ENCODE measurements at regions not wholly inside any gene's neighbourhood (a gene's known extent, or its start where the extent isn't known, plus 50 kb on each side); places are given as distances from the start of the nearest gene placed in this dataset.

DNA sequence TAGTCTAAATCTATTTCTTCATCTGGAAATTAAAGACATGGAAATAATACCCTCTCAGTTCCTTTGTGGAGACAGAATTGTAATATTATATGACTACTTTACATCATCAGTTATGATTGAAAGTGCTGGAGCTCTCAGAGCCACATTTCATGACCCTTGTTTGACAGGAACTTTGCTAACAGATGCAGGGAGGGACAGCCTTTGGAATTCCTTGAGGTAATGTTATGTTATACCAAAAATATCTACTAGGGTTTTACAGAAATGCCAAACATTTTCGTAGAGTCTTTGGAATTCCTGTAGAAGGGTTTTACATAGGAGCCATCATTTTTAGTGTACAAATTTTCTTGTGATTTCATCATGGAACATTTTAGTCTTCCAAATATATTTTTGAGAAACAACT is 57.4 kb upstream of the ADAMTS5 start:
- ATAC-seq (no peak), DNase-seq (ENCODE audit: low spot score in 2 of 2) (no peak)
- Mint-ChIP-seq H3K36me3 (no peaks in the 10 kb centered on the region), H3K27ac (no peak overlapping the region), H3K4me3 (no peak overlapping the region), H3K9me3 (peaks cover 5% of the 10 kb centered on the region), H3K4me1 (no peaks in the 10 kb centered on the region)

DNA sequence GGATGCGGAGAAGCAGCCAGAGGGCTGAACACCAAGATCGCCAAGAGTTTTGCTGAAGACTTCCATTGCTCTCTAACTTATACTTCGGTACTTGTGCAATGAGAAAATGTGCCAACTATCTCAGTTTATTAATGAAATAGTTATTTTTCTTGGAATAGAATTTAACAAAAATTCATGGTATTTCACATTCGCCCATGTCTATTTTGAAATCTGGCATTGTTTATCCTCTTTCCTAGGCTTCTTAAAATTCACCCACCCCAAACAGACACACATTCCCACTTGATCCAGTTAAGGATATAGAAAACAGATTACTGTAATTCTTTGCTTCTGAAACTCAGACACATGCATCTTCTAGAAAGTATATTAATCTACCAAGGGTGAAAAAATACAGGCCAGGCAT is 56.3 kb upstream of the ADAMTS5 start:
- no peaks in the 10 kb centered on the region for H3K36me3 Mint-ChIP-seq
- ATAC-seq (no peak), DNase-seq (ENCODE audit: low spot score in 2 of 2) (no peak)
- H3K4me1 Mint-ChIP-seq, result no peaks in the 10 kb centered on the region
- H3K27ac Mint-ChIP-seq, result no peak overlapping the region
- H3K9me3 Mint-ChIP-seq, result peaks cover 5% of the 10 kb centered on the region
- no peak overlapping the region for H3K4me3 Mint-ChIP-seq

DNA sequence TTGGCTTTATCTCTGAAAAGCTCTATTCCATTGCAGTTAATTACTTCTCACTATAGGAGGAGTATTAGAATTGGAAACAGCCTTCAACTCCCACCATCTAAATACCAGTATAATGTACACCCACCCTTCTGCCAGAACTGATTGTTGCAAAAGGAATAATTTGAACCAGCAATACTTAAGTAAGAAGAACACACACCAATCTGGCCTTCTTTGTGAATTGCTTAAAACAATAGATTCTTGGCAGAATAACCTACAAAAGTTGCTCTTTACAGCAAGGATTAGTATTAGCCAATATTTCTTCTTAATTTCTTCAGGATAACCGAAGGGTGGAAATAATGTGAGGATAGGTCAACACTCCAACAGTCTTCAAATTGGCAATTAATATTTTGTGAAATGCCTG is 54.9 kb upstream of the ADAMTS5 start:
- H3K4me1 Mint-ChIP-seq, result no peaks in the 10 kb centered on the region
- no peaks in the 10 kb centered on the region for H3K36me3 Mint-ChIP-seq
- no peak overlapping the region for H3K4me3 Mint-ChIP-seq
- peaks cover 13% of the 10 kb centered on the region for H3K9me3 Mint-ChIP-seq
- no peak overlapping the region for H3K27ac Mint-ChIP-seq
- no peak for DNase-seq (ENCODE audit: low spot score in 2 of 2)
- ATAC-seq, result no peak

DNA sequence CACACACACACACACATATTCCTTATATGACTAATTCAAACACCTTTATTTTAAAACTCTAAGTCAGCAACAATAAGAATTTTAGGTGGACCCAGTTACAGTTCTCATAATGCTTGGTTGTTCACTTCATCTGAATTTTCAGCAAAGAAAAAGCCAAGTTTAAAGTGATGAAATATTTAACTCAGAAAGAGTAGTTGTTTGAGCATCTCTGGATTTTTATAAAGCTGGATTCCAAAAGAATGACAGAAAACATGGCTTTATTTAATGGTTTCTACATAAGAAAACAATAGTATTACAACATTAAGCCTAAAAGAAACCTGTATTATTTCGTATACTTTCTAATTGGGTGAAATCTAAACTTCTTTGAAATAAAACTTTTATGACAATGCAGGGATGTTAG is 54.2 kb upstream of the ADAMTS5 start:
- H3K27ac Mint-ChIP-seq, result no peak overlapping the region
- H3K9me3 Mint-ChIP-seq, result peaks cover 13% of the 10 kb centered on the region
- H3K4me3 Mint-ChIP-seq, result no peak overlapping the region
- no peak for ATAC-seq
- H3K36me3 Mint-ChIP-seq, result no peaks in the 10 kb centered on the region
- no peak for DNase-seq (ENCODE audit: low spot score in 2 of 2)
- H3K4me1 Mint-ChIP-seq, result no peaks in the 10 kb centered on the region

DNA sequence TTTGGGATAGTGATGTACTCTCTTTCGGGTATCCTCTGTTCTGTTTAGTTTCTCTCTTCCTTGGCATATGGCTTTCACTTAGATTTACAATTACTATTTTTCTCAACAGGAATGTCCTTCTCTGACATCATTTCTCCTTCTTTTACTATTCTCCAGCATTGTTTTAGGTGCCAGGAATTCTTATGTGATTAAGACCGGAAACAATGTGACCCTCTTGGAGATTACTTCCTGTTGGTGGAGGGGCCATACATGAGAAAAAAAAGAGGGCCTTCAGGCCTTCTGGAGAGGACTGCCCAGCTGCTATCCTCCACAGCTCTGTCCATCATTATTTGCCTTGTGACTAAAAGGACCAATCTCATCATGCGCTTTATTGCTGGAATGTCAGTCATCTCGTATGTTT is 50.4 kb upstream of the ADAMTS5 start:
- Mint-ChIP-seq H3K36me3 (no peaks in the 10 kb centered on the region), H3K4me1 (no peaks in the 10 kb centered on the region), H3K4me3 (no peak overlapping the region), H3K9me3 (peaks cover 17% of the 10 kb centered on the region), H3K27ac (no peak overlapping the region)
- DNase-seq (ENCODE audit: low spot score in 2 of 2) (no peak), ATAC-seq (no peak)
